ENCODE measurements at regions not wholly inside any gene's neighbourhood (a gene's known extent, or its start where the extent isn't known, plus 50 kb on each side); places are given as distances from the start of the nearest gene placed in this dataset.

GRCh38 chr10:78752708-78753107 is 316.1 kb upstream of the ZMIZ1 start:
- intact Hi-C loops (cut with DNase I), result no loop called here
- Histone ChIP-seq H3K4me1 (peaks cover 10% of the 10 kb centered on the region), H3K4me3 (no peak overlapping the region), H3K27ac (no peak overlapping the region), H3K9me3 (no peaks in the 10 kb centered on the region), H3K27me3 (ENCODE audit: insufficient read depth in 3 of 3, low read length in 2 of 3) (peaks cover 0 to 7% (median 4%) of the 10 kb centered on the region in 3 donors), H3K36me3 (ENCODE audit: insufficient read depth in 1 of 2, low read depth in 1 of 2) (no peaks in the 10 kb centered on the region)
- TF ChIP-seq, protein P1, sequence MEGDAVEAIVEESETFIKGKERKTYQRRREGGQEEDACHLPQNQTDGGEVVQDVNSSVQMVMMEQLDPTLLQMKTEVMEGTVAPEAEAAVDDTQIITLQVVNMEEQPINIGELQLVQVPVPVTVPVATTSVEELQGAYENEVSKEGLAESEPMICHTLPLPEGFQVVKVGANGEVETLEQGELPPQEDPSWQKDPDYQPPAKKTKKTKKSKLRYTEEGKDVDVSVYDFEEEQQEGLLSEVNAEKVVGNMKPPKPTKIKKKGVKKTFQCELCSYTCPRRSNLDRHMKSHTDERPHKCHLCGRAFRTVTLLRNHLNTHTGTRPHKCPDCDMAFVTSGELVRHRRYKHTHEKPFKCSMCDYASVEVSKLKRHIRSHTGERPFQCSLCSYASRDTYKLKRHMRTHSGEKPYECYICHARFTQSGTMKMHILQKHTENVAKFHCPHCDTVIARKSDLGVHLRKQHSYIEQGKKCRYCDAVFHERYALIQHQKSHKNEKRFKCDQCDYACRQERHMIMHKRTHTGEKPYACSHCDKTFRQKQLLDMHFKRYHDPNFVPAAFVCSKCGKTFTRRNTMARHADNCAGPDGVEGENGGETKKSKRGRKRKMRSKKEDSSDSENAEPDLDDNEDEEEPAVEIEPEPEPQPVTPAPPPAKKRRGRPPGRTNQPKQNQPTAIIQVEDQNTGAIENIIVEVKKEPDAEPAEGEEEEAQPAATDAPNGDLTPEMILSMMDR (IDR thresholded peaks at IDR 0.05), result no peak
- 90 to 91% (median 91%) methylated on average over 4 of the region's 4 CpGs for WGBS, 3 donors
- ATAC-seq (no peak), DNase-seq (no peak)

- H3K27ac ChIP-seq, result no peak overlapping the region
- intact Hi-C loops (cut with DNase I), result no loop called here
- DNase-seq (no peak), ATAC-seq (no peak)
- no peaks in the 10 kb centered on the region for H3K36me3 ChIP-seq (ENCODE audit: insufficient read depth in 1 of 2, low read depth in 1 of 2)
- TF ChIP-seq, protein P1 (IDR thresholded peaks at IDR 0.05), result no peak
- 54 to 63% (median 61%) methylated on average over 11 of the region's 11 CpGs for WGBS, 3 donors
- H3K4me1 ChIP-seq, result peaks cover 10% of the 10 kb centered on the region
- H3K27me3 ChIP-seq (ENCODE audit: insufficient read depth in 3 of 3, low read length in 2 of 3), result peaks cover 0 to 7% (median 4%) of the 10 kb centered on the region in 3 donors
- H3K9me3 ChIP-seq, result no peaks in the 10 kb centered on the region
- no peak overlapping the region for H3K4me3 ChIP-seq
Observed at GRCh38 chr10:78754269-78755062, 314.3 kb upstream of the ZMIZ1 start.

- TF ChIP-seq, protein P1 (IDR thresholded peaks at IDR 0.05), result no peak
- DNase-seq (no peak), ATAC-seq (no peak)
- no peaks in the 10 kb centered on the region for H3K36me3 ChIP-seq (ENCODE audit: insufficient read depth in 1 of 2, low read depth in 1 of 2)
- intact Hi-C loops (cut with DNase I), result no loop called here
- peaks cover 0 to 7% (median 4%) of the 10 kb centered on the region in 3 donors for H3K27me3 ChIP-seq (ENCODE audit: insufficient read depth in 3 of 3, low read length in 2 of 3)
- WGBS, 3 donors, result 39 to 53% (median 41%) methylated on average over 12 of the region's 12 CpGs
- no peak overlapping the region for H3K27ac ChIP-seq
- H3K9me3 ChIP-seq, result no peaks in the 10 kb centered on the region
- peaks cover 10% of the 10 kb centered on the region for H3K4me1 ChIP-seq
- H3K4me3 ChIP-seq, result no peak overlapping the region
Observed at GRCh38 chr10:78755063-78755701, 313.6 kb upstream of the ZMIZ1 start.

DNA sequence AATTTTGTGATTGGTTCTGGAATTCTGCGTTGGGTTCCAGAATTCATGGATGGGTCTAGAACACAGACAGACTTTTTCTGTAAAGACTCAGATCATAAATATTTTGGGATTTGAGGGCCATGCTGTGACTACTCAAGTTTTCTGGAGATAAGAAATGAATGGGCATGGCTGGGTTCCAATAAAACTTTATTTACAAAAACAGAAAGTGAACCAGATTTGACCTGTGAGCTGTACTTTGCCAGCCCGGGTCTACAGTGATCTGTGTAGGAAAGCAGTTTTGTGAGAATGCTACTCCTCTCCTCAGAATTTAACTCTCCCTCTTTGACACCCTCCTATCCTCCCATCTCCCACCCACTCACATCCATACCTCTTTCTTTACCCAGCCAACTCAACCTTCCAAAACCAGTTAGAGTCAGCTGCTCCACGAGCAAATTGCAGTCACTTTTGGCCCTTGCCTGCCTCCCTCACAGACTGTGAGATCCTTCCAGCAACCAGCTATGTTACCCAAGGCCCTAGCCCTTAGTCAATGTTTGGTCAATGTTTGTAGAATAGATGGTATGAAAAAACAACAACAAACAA is 312.8 kb upstream of the ZMIZ1 start:
- peaks cover 0 to 7% (median 4%) of the 10 kb centered on the region in 3 donors for H3K27me3 ChIP-seq (ENCODE audit: insufficient read depth in 3 of 3, low read length in 2 of 3)
- 69 to 80% (median 69%) methylated on average over 3 of the region's 3 CpGs for WGBS, 3 donors
- TF ChIP-seq, protein P1 (IDR thresholded peaks at IDR 0.05), result no peak
- H3K4me3 ChIP-seq, result no peak overlapping the region
- H3K4me1 ChIP-seq, result peaks cover 10% of the 10 kb centered on the region
- ATAC-seq (no peak), DNase-seq (no peak)
- intact Hi-C loops (cut with DNase I), result no loop called here
- H3K36me3 ChIP-seq (ENCODE audit: insufficient read depth in 1 of 2, low read depth in 1 of 2), result no peaks in the 10 kb centered on the region
- no peaks in the 10 kb centered on the region for H3K9me3 ChIP-seq
- no peak overlapping the region for H3K27ac ChIP-seq
